Panc1 (cell line): ENCODE measurements at regions not wholly inside any gene's neighbourhood (a gene's known extent, or its start where the extent isn't known, plus 50 kb on each side); places are given as distances from the start of the nearest gene placed in this dataset.

ENCODE experiments used
- ATAC-seq: fragments of 200-7000 bp; cut with Tn5 transposase; 2 replicates; pipeline ENCODE4 v1.9.1; 2020; ENCODE audit warnings: mild to moderate bottlenecking, moderate library complexity
- BruUV-seq: library from RNA; stranded (reverse); fragments of 400-500 nt; replicated peaks from 2 replicates; lab custom pipeline; 2021; lab: Mats Ljungman, UMichigan
- CTCF ChIA-PET: fragments of 300-600 bp; sonication (Branson Sonifier 250); formaldehyde crosslinking; loops from one replicate; lab custom pipeline; 2022; ENCODE audit warnings: antibody characterized with exemption; lab: Charles Lee
- POLR2A ChIA-PET: fragments of 300-600 bp; sonication (Branson Sonifier 250); formaldehyde crosslinking; loops from one replicate; lab custom pipeline; 2022; ENCODE audit warnings: antibody characterized with exemption; lab: Charles Lee
- DNase-seq: peaks from one replicate; pipeline ENCODE4 v3.0.0-alpha.2; 2010; ENCODE audit warnings: low read depth, low spot score
- H3K27ac ChIP-seq: 2 replicates; pipeline ENCODE4 v1.5.1; 2011; ENCODE audit warnings: mild to moderate bottlenecking, low read length, inconsistent platforms
- H3K27me3 ChIP-seq: fragments of 200-500 bp; sonication (Bioruptor generic); 2 replicates; pipeline ENCODE4 v1.6.0; 2014; ENCODE audit warnings: low read length, inconsistent platforms; ENCODE audit not compliant: control insufficient read depth, insufficient read depth
- H3K36me3 ChIP-seq: fragments of 200-500 bp; sonication (Bioruptor generic); 2 replicates; pipeline ENCODE4 v1.5.1; 2014; ENCODE audit warnings: inconsistent platforms, mild to moderate bottlenecking, low read length, moderate library complexity; ENCODE audit not compliant: control insufficient read depth, insufficient read depth
- H3K4me1 ChIP-seq: 2 replicates; pipeline ENCODE4 v1.5.1; 2011; ENCODE audit warnings: inconsistent platforms, mild to moderate bottlenecking, low read length, moderate library complexity; ENCODE audit not compliant: control insufficient read depth, insufficient read depth
- H3K4me3 ChIP-seq, 2 experiments: 2 replicates each; pipeline ENCODE4 v1.5.1; 2011 to 2012; ENCODE audit warnings: low read depth in 2 of 2, low read length in 2 of 2, mild to moderate bottlenecking in 2 of 2, inconsistent platforms in 1 of 2, moderate library complexity in 1 of 2
- H3K9me3 ChIP-seq: fragments of 200-500 bp; sonication (Bioruptor generic); 2 replicates; pipeline ENCODE4 v1.5.1; 2014; ENCODE audit warnings: low read depth, mild to moderate bottlenecking, inconsistent platforms, low read length, moderate library complexity; ENCODE audit not compliant: control insufficient read depth, insufficient read depth
- POLR2AphosphoS5 ChIP-seq: IDR thresholded peaks from 2 replicates; pipeline ENCODE4 v1.6.1; 2012; ENCODE audit warnings: mild to moderate bottlenecking, low read depth, low read length, moderate library complexity
- REST ChIP-seq, 2 experiments: IDR thresholded peaks; 2 replicates each; pipeline ENCODE4 v1.6.1; 2011 to 2012; ENCODE audit warnings: low read depth in 2 of 2, control low read depth in 1 of 2, low read length in 1 of 2, mild to moderate bottlenecking in 1 of 2, moderate library complexity in 1 of 2; ENCODE audit not compliant: insufficient read depth in 1 of 2
- SIN3A ChIP-seq: IDR thresholded peaks from 2 replicates; pipeline ENCODE4 v1.6.1; 2012; ENCODE audit warnings: low read depth, mild to moderate bottlenecking, low read length, moderate library complexity, borderline replicate concordance; ENCODE audit not compliant: insufficient read depth
- TCF7L2 ChIP-seq: IDR thresholded peaks from 2 replicates; pipeline ENCODE4 v1.6.1; 2011; ENCODE audit warnings: mild to moderate bottlenecking, low read depth, low read length, inconsistent platforms
- in situ Hi-C: cut with HindIII; loops from 2 replicates; pipeline ENCODE4 v1.10.0; 2016; ENCODE audit warnings: low sequenced_read_pairs, low pct_unique_long_range_greater_than_20kb
- intact Hi-C: fragments of 100-400 bp; cut with micrococcal nuclease; formaldehyde crosslinking; loops from one replicate; pipeline ENCODE4 v1.10.0; 2022; ENCODE audit not compliant: unreplicated experiment
- TF ChIP-seq, protein P1 (sequence below): fragments of 450-650 bp; IDR thresholded peaks from 2 replicates; pipeline ENCODE4 v1.5.1; 2017; ENCODE audit warnings: mild to moderate bottlenecking

DNA sequence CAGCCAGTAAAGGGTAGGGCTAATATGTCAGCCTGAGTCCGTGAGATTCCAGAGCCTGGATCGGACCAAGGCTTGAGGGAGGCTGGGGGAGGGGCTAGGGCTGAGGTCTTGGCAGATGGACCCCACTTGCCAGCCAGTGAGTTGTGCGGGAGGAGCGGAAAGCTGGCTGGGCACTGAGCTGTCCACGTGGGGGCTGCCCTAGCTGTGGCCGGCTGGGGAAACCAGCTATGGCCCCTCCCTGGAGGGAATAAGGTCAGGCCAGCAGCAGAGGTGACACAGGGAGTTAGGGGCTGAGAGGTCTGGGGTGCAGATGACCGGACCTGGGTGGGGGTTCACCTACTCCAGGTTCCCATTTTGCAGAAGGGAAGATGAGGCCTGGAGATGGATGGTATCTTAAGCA is 77.3 kb downstream of the UNCX start:
- no peak overlapping the region for H3K4me3 ChIP-seq
- TF ChIP-seq, protein P1, sequence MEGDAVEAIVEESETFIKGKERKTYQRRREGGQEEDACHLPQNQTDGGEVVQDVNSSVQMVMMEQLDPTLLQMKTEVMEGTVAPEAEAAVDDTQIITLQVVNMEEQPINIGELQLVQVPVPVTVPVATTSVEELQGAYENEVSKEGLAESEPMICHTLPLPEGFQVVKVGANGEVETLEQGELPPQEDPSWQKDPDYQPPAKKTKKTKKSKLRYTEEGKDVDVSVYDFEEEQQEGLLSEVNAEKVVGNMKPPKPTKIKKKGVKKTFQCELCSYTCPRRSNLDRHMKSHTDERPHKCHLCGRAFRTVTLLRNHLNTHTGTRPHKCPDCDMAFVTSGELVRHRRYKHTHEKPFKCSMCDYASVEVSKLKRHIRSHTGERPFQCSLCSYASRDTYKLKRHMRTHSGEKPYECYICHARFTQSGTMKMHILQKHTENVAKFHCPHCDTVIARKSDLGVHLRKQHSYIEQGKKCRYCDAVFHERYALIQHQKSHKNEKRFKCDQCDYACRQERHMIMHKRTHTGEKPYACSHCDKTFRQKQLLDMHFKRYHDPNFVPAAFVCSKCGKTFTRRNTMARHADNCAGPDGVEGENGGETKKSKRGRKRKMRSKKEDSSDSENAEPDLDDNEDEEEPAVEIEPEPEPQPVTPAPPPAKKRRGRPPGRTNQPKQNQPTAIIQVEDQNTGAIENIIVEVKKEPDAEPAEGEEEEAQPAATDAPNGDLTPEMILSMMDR = no peak
- TF ChIP-seq REST (IDR thresholded peaks at IDR 0.05; ENCODE audit: insufficient read depth in 1 of 2, low read depth in 2 of 2, low read length in 1 of 2) = no peak
- no peak for TF ChIP-seq TCF7L2
- no peak for TF ChIP-seq SIN3A
- TF ChIP-seq POLR2AphosphoS5 = no peak
- no peaks in the 10 kb centered on the region for H3K27me3 ChIP-seq
- POLR2A ChIA-PET = no interaction called here
- ATAC-seq (no peak), DNase-seq (no peak)
- no peaks in the 10 kb centered on the region for H3K9me3 ChIP-seq
- H3K27ac ChIP-seq = no peak overlapping the region
- in situ Hi-C loops (no loop called here), intact Hi-C loops (no loop called here)
- H3K4me1 ChIP-seq = no peaks in the 10 kb centered on the region
- BruUV-seq = no TSS peak
- CTCF ChIA-PET = no interaction called here
- no peaks in the 10 kb centered on the region for H3K36me3 ChIP-seq

DNA sequence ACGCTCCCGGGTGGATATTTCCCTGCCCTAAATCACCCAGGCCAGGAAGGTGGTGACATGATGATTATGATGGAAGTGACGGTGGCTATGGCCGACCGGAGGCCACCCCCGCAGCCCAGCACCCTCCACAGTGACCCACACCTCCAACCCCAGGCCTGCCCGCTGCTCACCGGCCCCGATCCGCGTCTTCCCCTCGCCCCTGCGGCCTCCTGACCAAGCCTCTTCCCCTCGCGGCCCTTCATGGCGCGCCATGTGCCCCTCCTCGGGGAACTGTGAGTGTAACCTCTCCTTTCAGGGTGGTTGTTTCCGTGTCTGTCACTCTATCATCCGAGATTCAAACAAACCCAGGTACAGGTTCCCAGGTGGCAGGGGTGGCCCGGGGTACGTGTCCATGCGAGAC is 78.3 kb downstream of the UNCX start:
- in situ Hi-C loops (no loop called here), intact Hi-C loops (no loop called here)
- H3K27me3 ChIP-seq = no peaks in the 10 kb centered on the region
- H3K9me3 ChIP-seq = no peaks in the 10 kb centered on the region
- BruUV-seq = no TSS peak
- no peaks in the 10 kb centered on the region for H3K36me3 ChIP-seq
- POLR2A ChIA-PET = no interaction called here
- DNase-seq = no peak
- no peaks in the 10 kb centered on the region for H3K4me1 ChIP-seq
- CTCF ChIA-PET = no interaction called here
- no peak overlapping the region for H3K4me3 ChIP-seq
- TF ChIP-seq REST (IDR thresholded peaks at IDR 0.05; ENCODE audit: insufficient read depth in 1 of 2, low read depth in 2 of 2, low read length in 1 of 2) = no peak
- no peak for TF ChIP-seq POLR2AphosphoS5
- TF ChIP-seq SIN3A = no peak
- TF ChIP-seq, protein P1 = no peak
- no peak for TF ChIP-seq TCF7L2
- H3K27ac ChIP-seq = no peak overlapping the region
- no peak for ATAC-seq
